ENCODE measurements at regions not wholly inside any gene's neighbourhood (a gene's known extent, or its start where the extent isn't known, plus 50 kb on each side); places are given as distances from the start of the nearest gene placed in this dataset.

DNA sequence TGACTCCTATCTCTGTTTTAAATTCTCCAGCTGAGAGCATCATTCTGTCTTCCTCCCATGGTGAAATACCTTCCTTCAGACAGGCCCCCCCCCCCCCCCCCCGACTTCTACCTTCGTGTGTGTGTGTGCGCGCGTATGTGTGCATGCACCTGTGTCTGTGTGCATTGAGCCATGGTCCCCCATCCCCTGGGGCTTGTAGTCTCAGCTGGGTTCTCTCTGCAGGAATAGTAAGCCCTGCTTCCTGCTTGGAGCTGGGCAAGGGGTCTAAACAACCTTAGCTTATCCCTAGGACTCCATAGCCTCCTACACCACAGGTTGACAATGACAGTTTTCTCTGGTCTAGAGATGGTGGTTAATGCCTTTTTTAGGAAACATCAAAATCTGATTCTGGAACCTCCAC, 427.5 kb upstream of the KLHL29 start:
- TF ChIP-seq, protein P1, sequence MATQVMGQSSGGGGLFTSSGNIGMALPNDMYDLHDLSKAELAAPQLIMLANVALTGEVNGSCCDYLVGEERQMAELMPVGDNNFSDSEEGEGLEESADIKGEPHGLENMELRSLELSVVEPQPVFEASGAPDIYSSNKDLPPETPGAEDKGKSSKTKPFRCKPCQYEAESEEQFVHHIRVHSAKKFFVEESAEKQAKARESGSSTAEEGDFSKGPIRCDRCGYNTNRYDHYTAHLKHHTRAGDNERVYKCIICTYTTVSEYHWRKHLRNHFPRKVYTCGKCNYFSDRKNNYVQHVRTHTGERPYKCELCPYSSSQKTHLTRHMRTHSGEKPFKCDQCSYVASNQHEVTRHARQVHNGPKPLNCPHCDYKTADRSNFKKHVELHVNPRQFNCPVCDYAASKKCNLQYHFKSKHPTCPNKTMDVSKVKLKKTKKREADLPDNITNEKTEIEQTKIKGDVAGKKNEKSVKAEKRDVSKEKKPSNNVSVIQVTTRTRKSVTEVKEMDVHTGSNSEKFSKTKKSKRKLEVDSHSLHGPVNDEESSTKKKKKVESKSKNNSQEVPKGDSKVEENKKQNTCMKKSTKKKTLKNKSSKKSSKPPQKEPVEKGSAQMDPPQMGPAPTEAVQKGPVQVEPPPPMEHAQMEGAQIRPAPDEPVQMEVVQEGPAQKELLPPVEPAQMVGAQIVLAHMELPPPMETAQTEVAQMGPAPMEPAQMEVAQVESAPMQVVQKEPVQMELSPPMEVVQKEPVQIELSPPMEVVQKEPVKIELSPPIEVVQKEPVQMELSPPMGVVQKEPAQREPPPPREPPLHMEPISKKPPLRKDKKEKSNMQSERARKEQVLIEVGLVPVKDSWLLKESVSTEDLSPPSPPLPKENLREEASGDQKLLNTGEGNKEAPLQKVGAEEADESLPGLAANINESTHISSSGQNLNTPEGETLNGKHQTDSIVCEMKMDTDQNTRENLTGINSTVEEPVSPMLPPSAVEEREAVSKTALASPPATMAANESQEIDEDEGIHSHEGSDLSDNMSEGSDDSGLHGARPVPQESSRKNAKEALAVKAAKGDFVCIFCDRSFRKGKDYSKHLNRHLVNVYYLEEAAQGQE (IDR thresholded peaks at IDR 0.05; ENCODE audit: insufficient read depth in 1 of 2, low read depth in 2 of 2, low read length in 1 of 2), result no peak
- TF ChIP-seq, protein P2, sequence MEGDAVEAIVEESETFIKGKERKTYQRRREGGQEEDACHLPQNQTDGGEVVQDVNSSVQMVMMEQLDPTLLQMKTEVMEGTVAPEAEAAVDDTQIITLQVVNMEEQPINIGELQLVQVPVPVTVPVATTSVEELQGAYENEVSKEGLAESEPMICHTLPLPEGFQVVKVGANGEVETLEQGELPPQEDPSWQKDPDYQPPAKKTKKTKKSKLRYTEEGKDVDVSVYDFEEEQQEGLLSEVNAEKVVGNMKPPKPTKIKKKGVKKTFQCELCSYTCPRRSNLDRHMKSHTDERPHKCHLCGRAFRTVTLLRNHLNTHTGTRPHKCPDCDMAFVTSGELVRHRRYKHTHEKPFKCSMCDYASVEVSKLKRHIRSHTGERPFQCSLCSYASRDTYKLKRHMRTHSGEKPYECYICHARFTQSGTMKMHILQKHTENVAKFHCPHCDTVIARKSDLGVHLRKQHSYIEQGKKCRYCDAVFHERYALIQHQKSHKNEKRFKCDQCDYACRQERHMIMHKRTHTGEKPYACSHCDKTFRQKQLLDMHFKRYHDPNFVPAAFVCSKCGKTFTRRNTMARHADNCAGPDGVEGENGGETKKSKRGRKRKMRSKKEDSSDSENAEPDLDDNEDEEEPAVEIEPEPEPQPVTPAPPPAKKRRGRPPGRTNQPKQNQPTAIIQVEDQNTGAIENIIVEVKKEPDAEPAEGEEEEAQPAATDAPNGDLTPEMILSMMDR (IDR thresholded peaks at IDR 0.05), result no peak
- TF ChIP-seq TCF7L2 (IDR thresholded peaks at IDR 0.05; ENCODE audit: low read depth, low read length) (no peak), POLR2AphosphoS5 (IDR thresholded peaks at IDR 0.05; ENCODE audit: low read depth, low read length) (no peak), SIN3A (IDR thresholded peaks at IDR 0.05; ENCODE audit: borderline replicate concordance, insufficient read depth, low read depth, low read length) (no peak)

All from Panc1 (cell line).